H1 (cell line): ENCODE measurements at regions not wholly inside any gene's neighbourhood (a gene's known extent, or its start where the extent isn't known, plus 50 kb on each side); places are given as distances from the start of the nearest gene placed in this dataset.

Experiments
- CTCF ChIA-PET: fragments of 300-600 bp; sonication (Branson Sonifier 250); formaldehyde crosslinking; loops from one replicate; lab custom pipeline; 2021; ENCODE audit not compliant: partially characterized antibody; lab: Charles Lee
- POLR2A ChIA-PET: fragments of 300-600 bp; sonication (Branson Sonifier 250); formaldehyde crosslinking; loops from one replicate; lab custom pipeline; 2021; ENCODE audit warnings: inconsistent platforms; ENCODE audit not compliant: partially characterized antibody; lab: Charles Lee
- DNase-seq, 2 experiments: peaks; one replicate each; pipeline versions ENCODE4 v3.0.0 to v3.0.0-alpha.2; 2010 to 2022; ENCODE audit warnings: low spot score in 2 of 2, low read depth in 1 of 2, mixed read lengths in 1 of 2
- FAIRE-seq: peaks from 2 replicates; lab custom pipeline; 2011; peaks lifted over from hg19 to GRCh38; lab: Jason Lieb, UNC
- H2AFZ ChIP-seq: 2 replicates; pipeline ENCODE4 v1.8.1; 2012; ENCODE audit warnings: low read length, inconsistent platforms
- H2AK5ac ChIP-seq: 2 replicates; pipeline ENCODE4 v1.6.1; 2013; ENCODE audit warnings: low read depth, low read length
- H2BK120ac ChIP-seq: replicated peaks from 2 replicates; pipeline ENCODE3; 2013; ENCODE audit warnings: low read depth, low read length, inconsistent platforms
- H2BK12ac ChIP-seq: 2 replicates; pipeline ENCODE4 v1.6.1; 2013; ENCODE audit warnings: low read depth, low read length
- H2BK15ac ChIP-seq: 2 replicates; pipeline ENCODE4 v1.6.1; 2013; ENCODE audit warnings: low read length
- H2BK20ac ChIP-seq: 2 replicates; pipeline ENCODE4 v1.6.1; 2013; ENCODE audit warnings: low read length
- H2BK5ac ChIP-seq: 2 replicates; pipeline ENCODE4 v1.6.1; 2013; ENCODE audit warnings: low read depth, low read length
- H3K14ac ChIP-seq: 2 replicates; pipeline ENCODE4 v1.6.1; 2013; ENCODE audit warnings: inconsistent platforms; ENCODE audit not compliant: insufficient read length
- H3K18ac ChIP-seq: 2 replicates; pipeline ENCODE4 v1.6.1; 2013; ENCODE audit warnings: low read length; ENCODE audit errors: extremely low read depth
- H3K23ac ChIP-seq: 2 replicates; pipeline ENCODE4 v1.6.1; 2013; ENCODE audit warnings: inconsistent platforms; ENCODE audit not compliant: insufficient read length
- H3K23me2 ChIP-seq: 2 replicates; pipeline ENCODE4 v1.6.1; 2013; ENCODE audit warnings: low read depth, low read length
- H3K27ac ChIP-seq: 2 replicates; pipeline ENCODE4 v1.6.1; 2011; ENCODE audit warnings: low read depth, low read length, inconsistent platforms
- H3K27me3 ChIP-seq, 4 experiments: replicated peaks in 1 of 4; 1 replicate in 1 of 4; 2 replicates in 3 of 4; pipeline versions ENCODE4 v1.6.1 to v1.8.1; 2011 to 2013; ENCODE audit warnings: low read length in 3 of 4, mild to moderate bottlenecking in 3 of 4, inconsistent platforms in 2 of 4, mixed read lengths in 2 of 4, moderate library complexity in 1 of 4; ENCODE audit not compliant: control insufficient read depth in 3 of 4, insufficient read depth in 3 of 4; ENCODE audit errors: extremely low read depth in 1 of 4
- H3K36me3 ChIP-seq, 4 experiments: 2 replicates each; pipeline versions ENCODE4 v1.6.1 to v1.8.1; 2011 to 2013; ENCODE audit warnings: mild to moderate bottlenecking in 4 of 4, low read length in 3 of 4, moderate library complexity in 2 of 4, control low read depth in 1 of 4, inconsistent platforms in 1 of 4; ENCODE audit not compliant: insufficient read depth in 4 of 4, control insufficient read depth in 2 of 4
- H3K4ac ChIP-seq: replicated peaks from 2 replicates; pipeline ENCODE3; 2013; ENCODE audit warnings: low read length, low read depth, mixed read lengths, inconsistent platforms; ENCODE audit not compliant: insufficient read length
- H3K4me1 ChIP-seq, 4 experiments: replicated peaks in 1 of 4; 1 replicate in 1 of 4; 2 replicates in 3 of 4; pipeline versions ENCODE4 v1.6.1 to v1.8.1; 2011 to 2013; ENCODE audit warnings: low read length in 3 of 4, inconsistent platforms in 2 of 4, mixed read lengths in 1 of 4; ENCODE audit not compliant: insufficient read depth in 4 of 4, control insufficient read depth in 3 of 4
- H3K4me2 ChIP-seq, 2 experiments: 2 replicates each; pipeline versions ENCODE4 v1.6.1 to v1.8.1; 2011 to 2013; ENCODE audit warnings: low read depth in 2 of 2, low read length in 2 of 2, control low read depth in 1 of 2, inconsistent platforms in 1 of 2, mild to moderate bottlenecking in 1 of 2; ENCODE audit not compliant: insufficient read depth in 1 of 2
- H3K4me3 ChIP-seq, 4 experiments: fragments of 200-600, 300-600 bp in 1 of 4; sonication (generic), shearing (Covaris generic), sonication (Bioruptor Twin) in 1 of 4; 2 replicates each; pipeline versions ENCODE4 v1.5.1 to v1.8.1; 2011 to 2016; ENCODE audit warnings: low read length in 4 of 4, low read depth in 3 of 4, control low read depth in 2 of 4, inconsistent platforms in 2 of 4, mild to moderate bottlenecking in 2 of 4, mixed read lengths in 1 of 4, moderate library complexity in 1 of 4; ENCODE audit not compliant: insufficient read depth in 2 of 4; ENCODE audit errors: extremely low read depth in 1 of 4
- H3K56ac ChIP-seq: replicated peaks from 2 replicates; pipeline ENCODE3; 2013; ENCODE audit warnings: low read depth, mild to moderate bottlenecking, mixed read lengths, low read length, inconsistent platforms; ENCODE audit not compliant: insufficient read length
- H3K79me1 ChIP-seq: 2 replicates; pipeline ENCODE4 v1.6.1; 2013; ENCODE audit warnings: low read depth, low read length, control low read depth
- H3K79me2 ChIP-seq, 2 experiments: 2 replicates each; pipeline versions ENCODE4 v1.6.1 to v1.8.1; 2012 to 2013; ENCODE audit warnings: low read length in 2 of 2, mild to moderate bottlenecking in 2 of 2, inconsistent platforms in 1 of 2; ENCODE audit not compliant: insufficient read depth in 2 of 2, control insufficient read depth in 1 of 2
- H3K9ac ChIP-seq, 4 experiments: replicated peaks in 1 of 4; 1 replicate in 1 of 4; 2 replicates in 3 of 4; pipeline versions ENCODE4 v1.6.1 to v1.8.1; 2011 to 2013; ENCODE audit warnings: low read depth in 3 of 4, low read length in 3 of 4, control low read depth in 2 of 4, mild to moderate bottlenecking in 2 of 4, moderate library complexity in 2 of 4, inconsistent platforms in 1 of 4; ENCODE audit errors: extremely low read depth in 1 of 4
- H3K9me3 ChIP-seq, 2 experiments: 2 replicates each; pipeline versions ENCODE4 v1.6.1 to v1.8.1; 2012 to 2013; ENCODE audit warnings: mild to moderate bottlenecking in 2 of 2, moderate library complexity in 2 of 2, control low read depth in 1 of 2, inconsistent platforms in 1 of 2, low read depth in 1 of 2, low read length in 1 of 2, mixed read lengths in 1 of 2; ENCODE audit not compliant: insufficient read depth in 2 of 2
- H4K20me1 ChIP-seq, 2 experiments: replicated peaks in 1 of 2; 2 replicates each; pipeline versions ENCODE3 to v1.8.1; 2011 to 2013; ENCODE audit warnings: inconsistent platforms in 2 of 2, low read length in 2 of 2, mild to moderate bottlenecking in 1 of 2; ENCODE audit not compliant: insufficient read depth in 2 of 2, control insufficient read depth in 1 of 2
- H4K5ac ChIP-seq: 2 replicates; pipeline ENCODE4 v1.6.1; 2013; ENCODE audit warnings: low read length, low read depth, mixed read lengths, inconsistent platforms; ENCODE audit not compliant: insufficient read length
- H4K8ac ChIP-seq: 2 replicates; pipeline ENCODE4 v1.8.0; 2013; ENCODE audit warnings: mild to moderate bottlenecking, moderate library complexity, low read length, inconsistent platforms; ENCODE audit not compliant: insufficient read depth; ENCODE audit errors: extremely low read depth
- H4K91ac ChIP-seq: replicated peaks from 2 replicates; pipeline ENCODE3; 2013; ENCODE audit warnings: low read length, mixed read lengths, inconsistent platforms; ENCODE audit not compliant: insufficient read length
- GABPA ChIP-seq: IDR thresholded peaks from 2 replicates; pipeline ENCODE4 v1.6.1; 2011; ENCODE audit warnings: mild to moderate bottlenecking, low read length, moderate library complexity, borderline replicate concordance; ENCODE audit not compliant: insufficient read depth
- HDAC2 ChIP-seq, 2 experiments: fragments of 300-600 bp in 1 of 2; sonication (generic) in 1 of 2; IDR thresholded peaks; 2 replicates each; pipeline ENCODE4 v1.6.1; 2011 to 2012; ENCODE audit warnings: low read depth in 2 of 2, low read length in 2 of 2, mild to moderate bottlenecking in 2 of 2, moderate library complexity in 2 of 2, borderline replicate concordance in 1 of 2, inconsistent platforms in 1 of 2
- PHF8 ChIP-seq: fragments of 200-600 bp; sonication (generic); conservative IDR thresholded peaks from 2 replicates; pipeline ENCODE4 v1.7.1; 2012; ENCODE audit warnings: low read depth, mild to moderate bottlenecking, inconsistent platforms, low read length, moderate library complexity
- POU5F1 ChIP-seq: IDR thresholded peaks from 2 replicates; pipeline ENCODE4 v1.6.1; 2011; ENCODE audit warnings: low read depth, mild to moderate bottlenecking, low read length, moderate library complexity
- RAD21 ChIP-seq, 2 experiments: IDR thresholded peaks in 1 of 2; conservative IDR thresholded peaks in 1 of 2; 2 replicates each; pipeline ENCODE4 v1.6.1; 2011; ENCODE audit warnings: low read depth in 2 of 2, low read length in 2 of 2, improper control_type of control experiment in 1 of 2, inconsistent platforms in 1 of 2, mild to moderate bottlenecking in 1 of 2, moderate library complexity in 1 of 2
- SP4 ChIP-seq: IDR thresholded peaks from 2 replicates; pipeline ENCODE4 v1.6.1; 2012; ENCODE audit warnings: low read length, inconsistent platforms
- SRF ChIP-seq: IDR thresholded peaks from 2 replicates; pipeline ENCODE4 v1.6.1; 2011; ENCODE audit warnings: mild to moderate bottlenecking, low read depth, low read length, moderate library complexity
- TCF12 ChIP-seq: IDR thresholded peaks from 2 replicates; pipeline ENCODE4 v1.6.1; 2011; ENCODE audit warnings: low read depth, mild to moderate bottlenecking, low read length
- TEAD4 ChIP-seq: IDR thresholded peaks from 2 replicates; pipeline ENCODE4 v1.6.1; 2012; ENCODE audit warnings: low read depth, low read length, inconsistent platforms, mixed read lengths
- YY1 ChIP-seq: IDR thresholded peaks from 2 replicates; pipeline ENCODE4 v1.6.1; 2011; ENCODE audit warnings: low read depth, mild to moderate bottlenecking, low read length
- ZNF274 ChIP-seq: IDR thresholded peaks from 2 replicates; pipeline ENCODE4 v1.7.0; 2012; ENCODE audit warnings: low read length, borderline replicate concordance; ENCODE audit errors: extremely low read depth
- WGBS, 2 experiments: shearing (Covaris generic) in 1 of 2; methylation state at CpG; one replicate each; pipeline versions ENCODE4 v1.1.6 to v1.1.7; 2013 to 2015; ENCODE audit warnings: low lambda C conversion rate in 2 of 2, mixed read lengths in 2 of 2, inconsistent platforms in 1 of 2, low coverage in 1 of 2, missing lambda C conversion rate in 1 of 2; ENCODE audit not compliant: insufficient replicate concordance in 2 of 2, insufficient coverage in 1 of 2, insufficient read length in 1 of 2; ENCODE audit errors: extremely low coverage in 1 of 2, missing lambda C conversion rate in 1 of 2; 5-methylcytosine and 5-hydroxymethylcytosine counted together
- TF ChIP-seq, protein P1 (sequence below): IDR thresholded peaks from 2 replicates; pipeline ENCODE4 v1.6.1; 2011; ENCODE audit warnings: low read length, improper control_type of control experiment

- H4K20me1 ChIP-seq, result no peaks in the 10 kb centered on the region
- FAIRE-seq (no peak), DNase-seq (no peak)
- no peak overlapping the region for H2AFZ ChIP-seq
- no peak overlapping the region for H3K23ac ChIP-seq
- H3K4me3 ChIP-seq, result no peak overlapping the region
- H2BK120ac ChIP-seq, result no peak overlapping the region
- POLR2A ChIA-PET, result no interaction called here
- H3K79me2 ChIP-seq, result no peaks in the 10 kb centered on the region
- H2BK15ac ChIP-seq, result no peak overlapping the region
- WGBS, 2 experiments, result 82% methylated on average over 1 of the region's 1 CpG; no CpG with 5 or more reads in 1 of the 2 experiments
- CTCF ChIA-PET, result no interaction called here
- H3K23me2 ChIP-seq, result no peaks in the 10 kb centered on the region; the same call in 1 of the 2 replicates
- no peaks in the 10 kb centered on the region for H3K36me3 ChIP-seq
- H2BK5ac ChIP-seq, result no peak overlapping the region
- H3K27me3 ChIP-seq, result no peaks in the 10 kb centered on the region
- no peak overlapping the region for H3K56ac ChIP-seq
- H2AK5ac ChIP-seq, result no peak overlapping the region
- no peaks in the 10 kb centered on the region for H3K9me3 ChIP-seq
- H3K4me2 ChIP-seq, result no peak overlapping the region
- H2BK20ac ChIP-seq, result no peak overlapping the region
- H3K4ac ChIP-seq, result no peak overlapping the region
- no peak overlapping the region for H3K14ac ChIP-seq
- no peak overlapping the region for H4K8ac ChIP-seq
- no peak overlapping the region for H3K27ac ChIP-seq
- H3K79me1 ChIP-seq, result no peaks in the 10 kb centered on the region
- no peak overlapping the region for H4K5ac ChIP-seq
- no peak overlapping the region for H3K18ac ChIP-seq
- no peak overlapping the region for H3K9ac ChIP-seq
- no peaks in the 10 kb centered on the region for H3K4me1 ChIP-seq
- H4K91ac ChIP-seq, result no peak overlapping the region
- no peak overlapping the region for H2BK12ac ChIP-seq
- TF ChIP-seq RAD21 (IDR thresholded peaks at IDR 0.05 in 1 of 2, conservative IDR thresholded peaks at IDR 0.05 in 1 of 2; ENCODE audit: low read depth in 2 of 2, low read length in 2 of 2), result no peak
- TF ChIP-seq TCF12, result no peak
- TF ChIP-seq ZNF274, result no peak
- no peak for TF ChIP-seq TEAD4
- no peak for TF ChIP-seq YY1
- no peak for TF ChIP-seq SRF
- no peak for TF ChIP-seq GABPA
- TF ChIP-seq HDAC2 (IDR thresholded peaks at IDR 0.05; ENCODE audit: borderline replicate concordance in 1 of 2, low read depth in 2 of 2, low read length in 2 of 2), result no peak
- TF ChIP-seq, protein P1, sequence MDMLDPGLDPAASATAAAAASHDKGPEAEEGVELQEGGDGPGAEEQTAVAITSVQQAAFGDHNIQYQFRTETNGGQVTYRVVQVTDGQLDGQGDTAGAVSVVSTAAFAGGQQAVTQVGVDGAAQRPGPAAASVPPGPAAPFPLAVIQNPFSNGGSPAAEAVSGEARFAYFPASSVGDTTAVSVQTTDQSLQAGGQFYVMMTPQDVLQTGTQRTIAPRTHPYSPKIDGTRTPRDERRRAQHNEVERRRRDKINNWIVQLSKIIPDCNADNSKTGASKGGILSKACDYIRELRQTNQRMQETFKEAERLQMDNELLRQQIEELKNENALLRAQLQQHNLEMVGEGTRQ, result no peak
- TF ChIP-seq PHF8, result no peak
- no peak for TF ChIP-seq SP4
- no peak for TF ChIP-seq POU5F1
These were observed 514.3 kb upstream of the SEL1L start for GRCh38 chr14:82047777-82048470.
